ENCODE measurements at regions not wholly inside any gene's neighbourhood (a gene's known extent, or its start where the extent isn't known, plus 50 kb on each side); places are given as distances from the start of the nearest gene placed in this dataset.

DNA sequence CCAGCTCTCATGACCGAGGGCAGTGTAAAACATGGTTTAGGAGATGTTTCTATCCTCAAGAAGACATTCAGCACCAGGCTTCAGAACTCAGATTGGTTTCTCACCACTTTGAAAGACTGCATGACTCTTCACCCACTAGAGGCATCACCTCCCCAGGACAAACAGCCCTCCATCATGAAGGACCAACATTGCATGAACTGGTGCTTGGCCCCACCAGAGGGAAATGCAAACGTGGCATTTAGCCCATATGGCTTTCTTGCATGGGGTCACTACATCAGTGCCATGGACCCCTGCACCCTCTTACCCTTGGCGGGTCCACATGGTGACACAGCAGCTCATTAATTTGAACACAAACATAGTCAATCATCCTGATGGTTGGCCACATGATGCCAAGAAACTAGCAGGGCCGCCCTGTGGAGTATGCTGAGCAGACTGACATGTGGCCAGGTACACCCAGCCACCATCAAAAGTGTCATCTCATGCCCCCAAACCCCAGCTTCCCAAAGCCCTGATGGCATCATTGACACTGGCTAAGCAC is 129.5 kb upstream of the FSTL4 start:
- intact Hi-C loops (cut with DNase I), result no loop called here
- DNase-seq (no peak), ATAC-seq (no peak)
- Histone ChIP-seq H3K4me3 (no peak overlapping the region), H3K27ac (no peak overlapping the region), H3K4me1 (no peaks in the 10 kb centered on the region), H3K9me3 (no peaks in the 10 kb centered on the region), H3K36me3 (no peaks in the 10 kb centered on the region), H3K27me3 (ENCODE audit: low read depth) (no peaks in the 10 kb centered on the region)
- TF ChIP-seq, protein P1, sequence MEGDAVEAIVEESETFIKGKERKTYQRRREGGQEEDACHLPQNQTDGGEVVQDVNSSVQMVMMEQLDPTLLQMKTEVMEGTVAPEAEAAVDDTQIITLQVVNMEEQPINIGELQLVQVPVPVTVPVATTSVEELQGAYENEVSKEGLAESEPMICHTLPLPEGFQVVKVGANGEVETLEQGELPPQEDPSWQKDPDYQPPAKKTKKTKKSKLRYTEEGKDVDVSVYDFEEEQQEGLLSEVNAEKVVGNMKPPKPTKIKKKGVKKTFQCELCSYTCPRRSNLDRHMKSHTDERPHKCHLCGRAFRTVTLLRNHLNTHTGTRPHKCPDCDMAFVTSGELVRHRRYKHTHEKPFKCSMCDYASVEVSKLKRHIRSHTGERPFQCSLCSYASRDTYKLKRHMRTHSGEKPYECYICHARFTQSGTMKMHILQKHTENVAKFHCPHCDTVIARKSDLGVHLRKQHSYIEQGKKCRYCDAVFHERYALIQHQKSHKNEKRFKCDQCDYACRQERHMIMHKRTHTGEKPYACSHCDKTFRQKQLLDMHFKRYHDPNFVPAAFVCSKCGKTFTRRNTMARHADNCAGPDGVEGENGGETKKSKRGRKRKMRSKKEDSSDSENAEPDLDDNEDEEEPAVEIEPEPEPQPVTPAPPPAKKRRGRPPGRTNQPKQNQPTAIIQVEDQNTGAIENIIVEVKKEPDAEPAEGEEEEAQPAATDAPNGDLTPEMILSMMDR (IDR thresholded peaks at IDR 0.05), result no peak

- no peak overlapping the region for H3K27ac ChIP-seq
- no peaks in the 10 kb centered on the region for H3K36me3 ChIP-seq
- TF ChIP-seq, protein P1 (IDR thresholded peaks at IDR 0.05), result no peak
- H3K4me1 ChIP-seq, result no peaks in the 10 kb centered on the region
- intact Hi-C loops (cut with DNase I), result no loop called here
- H3K9me3 ChIP-seq, result no peaks in the 10 kb centered on the region
- no peak for DNase-seq
- no peak overlapping the region for H3K4me3 ChIP-seq
- no peaks in the 10 kb centered on the region for H3K27me3 ChIP-seq (ENCODE audit: low read depth)
- no peak for ATAC-seq
These were observed 129.1 kb upstream of the FSTL4 start for GRCh38 chr5:133741396-133741795.

GRCh38 chr5:133739181-133739780 is 126.9 kb upstream of the FSTL4 start:
- DNase-seq, result no peak
- Histone ChIP-seq H3K4me3 (no peak overlapping the region), H3K9me3 (no peaks in the 10 kb centered on the region), H3K27me3 (ENCODE audit: low read depth) (no peaks in the 10 kb centered on the region), H3K27ac (no peak overlapping the region), H3K4me1 (no peaks in the 10 kb centered on the region), H3K36me3 (no peaks in the 10 kb centered on the region)
- no peak for ATAC-seq
- TF ChIP-seq, protein P1 (IDR thresholded peaks at IDR 0.05), result no peak
- intact Hi-C loops (cut with DNase I), result no loop called here

- Histone ChIP-seq H3K27me3 (ENCODE audit: low read depth) (no peaks in the 10 kb centered on the region), H3K4me3 (no peak overlapping the region), H3K4me1 (no peaks in the 10 kb centered on the region), H3K27ac (no peak overlapping the region), H3K36me3 (no peaks in the 10 kb centered on the region), H3K9me3 (no peaks in the 10 kb centered on the region)
- peak in 1 of 2 donors; percentile 16 for ATAC-seq
- TF ChIP-seq, protein P1 (IDR thresholded peaks at IDR 0.05), result no peak
- DNase-seq, result no peak
- intact Hi-C loops (cut with DNase I), result no loop called here
These were observed 125.9 kb upstream of the FSTL4 start for GRCh38 chr5:133738271-133738670.

GRCh38 chr5:133736512-133736911 is 124.2 kb upstream of the FSTL4 start:
- no peaks in the 10 kb centered on the region for H3K9me3 ChIP-seq
- no peaks in the 10 kb centered on the region for H3K27me3 ChIP-seq (ENCODE audit: low read depth)
- ATAC-seq (no peak), DNase-seq (no peak)
- H3K36me3 ChIP-seq, result no peaks in the 10 kb centered on the region
- H3K4me3 ChIP-seq, result no peak overlapping the region
- TF ChIP-seq, protein P1 (IDR thresholded peaks at IDR 0.05), result no peak
- H3K4me1 ChIP-seq, result no peaks in the 10 kb centered on the region
- no peak overlapping the region for H3K27ac ChIP-seq
- intact Hi-C loops (cut with DNase I), result no loop called here
